ENCODE measurements at regions not wholly inside any gene's neighbourhood (a gene's known extent, or its start where the extent isn't known, plus 50 kb on each side); places are given as distances from the start of the nearest gene placed in this dataset.

- TF ChIP-seq CEBPB (IDR thresholded peaks at IDR 0.05) (no peak), TAF1 (IDR thresholded peaks at IDR 0.05; ENCODE audit: low read depth) (no peak), RAD21 (IDR thresholded peaks at IDR 0.05; ENCODE audit: low read depth) (no peak), YY1 (IDR thresholded peaks at IDR 0.05; ENCODE audit: low read depth) (no peak), EP300 (IDR thresholded peaks at IDR 0.05; ENCODE audit: borderline replicate concordance) (no peak), FOXM1 (IDR thresholded peaks at IDR 0.05; ENCODE audit: borderline replicate concordance, low read depth) (no peak; the same call in 1 of the 2 replicates), MAX (IDR thresholded peaks at IDR 0.05) (0 out of 2 replicates have a peak, but pooled peaks have one; percentile 1), USF1 (IDR thresholded peaks at IDR 0.05) (0 out of 2 replicates have a peak, but pooled peaks have one; percentile 9), NFIC (IDR thresholded peaks at IDR 0.05) (no peak), REST (IDR thresholded peaks at IDR 0.05; ENCODE audit: low read depth) (no peak), CREB1 (IDR thresholded peaks at IDR 0.05; ENCODE audit: low read depth) (no peak), TEAD4 (IDR thresholded peaks at IDR 0.05) (no peak)
These were observed 109.7 kb downstream of the B3GNT2 start for GRCh38 chr2:62305421-62306176.
